SK-MEL-5 (cell line): ENCODE measurements at regions not wholly inside any gene's neighbourhood (a gene's known extent, or its start where the extent isn't known, plus 50 kb on each side); places are given as distances from the start of the nearest gene placed in this dataset.
A peak's percentile ranks its signal among the peaks of the same experiment; 100 is the strongest.

Source experiments
- DNase-seq: peaks from one replicate; pipeline ENCODE4 v3.0.0-alpha.2; 2016; ENCODE audit warnings: low read depth, low spot score
- in situ Hi-C: cut with HindIII; loops from 2 replicates; pipeline ENCODE4 v1.10.0; 2016; ENCODE audit warnings: low sequenced_read_pairs, high pct_unique_total_duplicates, low pct_unique_long_range_greater_than_20kb

GRCh38 chr15:31452595-31453557 is 126.2 kb downstream of the KLF13 start:
- DNase-seq, result no peak
- in situ Hi-C loops, result no loop called here

GRCh38 chr15:31453558-31454318 is 127.1 kb downstream of the KLF13 start:
- no peak for DNase-seq
- in situ Hi-C loops, result no loop called here

- in situ Hi-C loops, result no loop called here
- DNase-seq, result peak; percentile 28
Observed at GRCh38 chr15:31455499-31455898, 128.9 kb downstream of the KLF13 start.

GRCh38 chr15:31456354-31457060 is 129.9 kb downstream of the KLF13 start:
- in situ Hi-C loops, result no loop called here
- no peak for DNase-seq

GRCh38 chr15:31457161-31457560 is 130.5 kb downstream of the KLF13 start:
- no peak for DNase-seq
- in situ Hi-C loops, result no loop called here

GRCh38 chr15:31457631-31458526 is 131.2 kb downstream of the KLF13 start:
- no peak for DNase-seq
- in situ Hi-C loops, result no loop called here

- DNase-seq, result peak; percentile 28
- in situ Hi-C loops, result no loop called here
Observed at GRCh38 chr15:31458596-31459399, 132.2 kb downstream of the KLF13 start.

- in situ Hi-C loops, result no loop called here
Observed at GRCh38 chr15:31459400-31459748, 132.7 kb downstream of the KLF13 start.

GRCh38 chr15:31461375-31461774 is 134.7 kb downstream of the KLF13 start:
- no peak for DNase-seq
- in situ Hi-C loops, result no loop called here

More at GRCh38 chr15:31459400-31459748, 132.7 kb downstream of the KLF13 start:
- DNase-seq, result no peak

GRCh38 chr15:31461911-31462480 is 135.4 kb downstream of the KLF13 start:
- DNase-seq, result no peak
- in situ Hi-C loops, result no loop called here

GRCh38 chr15:31463521-31464102 is 137.0 kb downstream of the KLF13 start:
- no peak for DNase-seq
- in situ Hi-C loops, result no loop called here

GRCh38 chr15:31464216-31465082 is 137.8 kb downstream of the KLF13 start:
- in situ Hi-C loops, result no loop called here
- no peak for DNase-seq

GRCh38 chr15:31465083-31465955 is 138.7 kb downstream of the KLF13 start:
- DNase-seq, result no peak
- in situ Hi-C loops, result no loop called here

- no peak for DNase-seq
- in situ Hi-C loops, result no loop called here
Observed at GRCh38 chr15:31467361-31467760, 140.7 kb downstream of the KLF13 start.
